ENCODE measurements at regions not wholly inside any gene's neighbourhood (a gene's known extent, or its start where the extent isn't known, plus 50 kb on each side); places are given as distances from the start of the nearest gene placed in this dataset.

DNA sequence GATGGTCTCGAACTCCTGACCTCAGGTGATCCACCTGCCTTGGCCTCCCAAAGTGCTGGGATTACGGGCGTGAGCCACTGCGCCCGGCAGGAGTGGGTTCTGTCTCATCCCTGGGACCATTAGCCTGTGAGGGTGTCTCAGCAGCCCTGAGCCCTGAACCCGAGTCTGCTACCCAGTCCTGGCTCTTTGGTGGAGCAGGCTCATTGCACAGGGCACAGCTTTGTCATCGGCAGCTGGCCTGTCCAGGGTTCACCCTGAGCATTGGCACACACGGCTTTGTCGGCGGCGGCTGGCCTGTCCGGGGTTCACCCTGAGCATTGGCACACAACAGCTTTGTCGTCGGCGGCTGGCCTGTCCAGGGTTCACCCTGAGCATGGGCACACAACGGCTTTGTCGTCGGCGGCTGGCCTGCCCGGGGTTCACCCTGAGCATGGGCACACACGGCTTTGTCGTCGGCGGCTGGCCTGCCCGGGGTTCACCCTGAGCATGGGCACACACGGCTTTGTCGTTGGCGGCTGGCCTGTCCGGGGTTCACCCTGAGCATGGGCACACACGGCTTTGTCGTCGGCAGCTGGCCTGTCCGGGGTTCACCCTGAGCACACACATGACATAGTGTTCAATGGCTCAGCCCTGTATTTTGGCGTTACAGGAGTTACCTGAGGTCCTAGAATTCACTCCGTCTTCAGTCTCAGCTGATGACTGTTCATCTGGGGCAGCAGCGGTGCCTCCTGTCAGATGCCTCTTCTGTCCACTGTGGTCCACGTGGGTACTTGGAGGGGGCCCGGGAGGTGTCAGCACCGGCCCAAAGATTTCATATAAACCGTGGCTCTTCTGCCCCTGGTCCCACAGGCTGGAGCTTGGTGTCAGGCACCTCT, 1082.5 kb downstream of the BRD1 start:
- peaks cover 2% of the 10 kb centered on the region; the same call in 1 of the 2 replicates for H3K27me3 Mint-ChIP-seq (ENCODE audit: insufficient read depth)

DNA sequence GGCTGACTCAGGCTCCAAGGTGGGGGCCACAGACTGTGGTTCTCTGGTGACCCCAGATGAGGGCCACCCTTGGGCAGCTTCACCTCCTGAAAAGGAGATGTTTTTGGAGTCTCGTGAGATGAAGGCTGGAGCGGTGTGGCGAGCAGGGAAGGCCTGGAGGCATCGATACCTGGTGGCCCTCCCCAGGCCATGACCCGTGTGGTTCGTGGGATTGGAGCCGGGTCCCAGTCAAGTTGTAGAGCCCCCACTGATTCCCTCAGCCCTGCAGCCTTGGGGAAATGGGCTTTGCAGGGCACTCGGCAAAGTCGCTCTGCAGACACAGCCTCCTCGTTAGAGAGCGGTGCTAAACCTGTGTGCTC, 1083.4 kb downstream of the BRD1 start:
- no peak overlapping the region for H3K27ac Mint-ChIP-seq
- DNase-seq = no peak
- H3K4me1 Mint-ChIP-seq (ENCODE audit: low read depth) = no peaks in the 10 kb centered on the region
- TF ChIP-seq, protein P1, sequence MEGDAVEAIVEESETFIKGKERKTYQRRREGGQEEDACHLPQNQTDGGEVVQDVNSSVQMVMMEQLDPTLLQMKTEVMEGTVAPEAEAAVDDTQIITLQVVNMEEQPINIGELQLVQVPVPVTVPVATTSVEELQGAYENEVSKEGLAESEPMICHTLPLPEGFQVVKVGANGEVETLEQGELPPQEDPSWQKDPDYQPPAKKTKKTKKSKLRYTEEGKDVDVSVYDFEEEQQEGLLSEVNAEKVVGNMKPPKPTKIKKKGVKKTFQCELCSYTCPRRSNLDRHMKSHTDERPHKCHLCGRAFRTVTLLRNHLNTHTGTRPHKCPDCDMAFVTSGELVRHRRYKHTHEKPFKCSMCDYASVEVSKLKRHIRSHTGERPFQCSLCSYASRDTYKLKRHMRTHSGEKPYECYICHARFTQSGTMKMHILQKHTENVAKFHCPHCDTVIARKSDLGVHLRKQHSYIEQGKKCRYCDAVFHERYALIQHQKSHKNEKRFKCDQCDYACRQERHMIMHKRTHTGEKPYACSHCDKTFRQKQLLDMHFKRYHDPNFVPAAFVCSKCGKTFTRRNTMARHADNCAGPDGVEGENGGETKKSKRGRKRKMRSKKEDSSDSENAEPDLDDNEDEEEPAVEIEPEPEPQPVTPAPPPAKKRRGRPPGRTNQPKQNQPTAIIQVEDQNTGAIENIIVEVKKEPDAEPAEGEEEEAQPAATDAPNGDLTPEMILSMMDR (IDR thresholded peaks at IDR 0.05) = no peak
- H3K36me3 Mint-ChIP-seq (ENCODE audit: low read depth) = peaks cover 14% of the 10 kb centered on the region; the same call in 1 of the 2 replicates
- peaks cover 60% of the 10 kb centered on the region for H3K9me3 Mint-ChIP-seq
- H3K4me3 Mint-ChIP-seq = no peak overlapping the region
- peaks cover 2% of the 10 kb centered on the region; the same call in 1 of the 2 replicates for H3K27me3 Mint-ChIP-seq (ENCODE audit: insufficient read depth)

More for the DNA sequence above, 1082.5 kb downstream of the BRD1 start:
- no peak overlapping the region for H3K27ac Mint-ChIP-seq
- peaks cover 14% of the 10 kb centered on the region; the same call in 1 of the 2 replicates for H3K36me3 Mint-ChIP-seq (ENCODE audit: low read depth)
- DNase-seq = no peak
- H3K4me3 Mint-ChIP-seq = no peak overlapping the region
- TF ChIP-seq, protein P1 (IDR thresholded peaks at IDR 0.05) = no peak
- H3K9me3 Mint-ChIP-seq = peaks cover 54% of the 10 kb centered on the region
- H3K4me1 Mint-ChIP-seq (ENCODE audit: low read depth) = no peaks in the 10 kb centered on the region

DNA sequence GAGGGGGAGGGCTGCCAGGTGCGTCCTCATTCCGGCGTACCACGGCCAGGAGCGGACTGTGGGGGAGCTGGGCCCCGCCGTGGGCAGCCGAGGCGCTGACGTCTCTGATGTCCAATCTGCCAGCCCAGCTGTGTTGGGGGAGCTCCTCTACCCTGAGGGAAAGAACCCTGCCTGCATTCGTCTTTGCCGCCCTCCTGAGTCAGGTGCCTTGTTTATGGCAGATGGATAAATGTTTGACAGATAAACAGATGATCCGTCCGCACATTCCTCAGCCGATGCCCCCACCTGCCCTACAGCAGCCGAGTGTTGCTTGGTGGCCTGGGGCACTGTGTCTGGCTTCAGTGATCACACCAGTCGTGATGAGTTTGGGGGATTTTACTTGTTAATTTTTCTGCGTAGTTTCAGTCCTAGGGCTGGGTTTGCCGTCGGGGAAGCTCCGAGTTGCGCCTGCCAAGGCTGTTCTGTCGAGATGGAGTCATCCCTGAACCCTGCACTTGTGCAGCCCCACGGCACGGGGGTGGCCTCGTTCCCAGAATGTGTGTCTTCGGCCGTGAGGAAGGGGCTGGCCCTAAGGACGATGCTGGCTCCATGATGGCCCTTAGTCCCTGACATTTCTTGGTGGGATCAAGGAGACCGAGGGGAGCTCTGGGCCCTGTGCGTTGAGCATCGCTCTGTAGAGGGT, 1083.9 kb downstream of the BRD1 start:
- no peak for DNase-seq
- TF ChIP-seq, protein P1 (IDR thresholded peaks at IDR 0.05) = no peak
- Mint-ChIP-seq H3K4me1 (ENCODE audit: low read depth) (no peaks in the 10 kb centered on the region), H3K36me3 (ENCODE audit: low read depth) (peaks cover 16% of the 10 kb centered on the region), H3K9me3 (peaks cover 65% of the 10 kb centered on the region), H3K27me3 (ENCODE audit: insufficient read depth) (peaks cover 2% of the 10 kb centered on the region; the same call in 1 of the 2 replicates), H3K4me3 (no peak overlapping the region), H3K27ac (no peak overlapping the region)

DNA sequence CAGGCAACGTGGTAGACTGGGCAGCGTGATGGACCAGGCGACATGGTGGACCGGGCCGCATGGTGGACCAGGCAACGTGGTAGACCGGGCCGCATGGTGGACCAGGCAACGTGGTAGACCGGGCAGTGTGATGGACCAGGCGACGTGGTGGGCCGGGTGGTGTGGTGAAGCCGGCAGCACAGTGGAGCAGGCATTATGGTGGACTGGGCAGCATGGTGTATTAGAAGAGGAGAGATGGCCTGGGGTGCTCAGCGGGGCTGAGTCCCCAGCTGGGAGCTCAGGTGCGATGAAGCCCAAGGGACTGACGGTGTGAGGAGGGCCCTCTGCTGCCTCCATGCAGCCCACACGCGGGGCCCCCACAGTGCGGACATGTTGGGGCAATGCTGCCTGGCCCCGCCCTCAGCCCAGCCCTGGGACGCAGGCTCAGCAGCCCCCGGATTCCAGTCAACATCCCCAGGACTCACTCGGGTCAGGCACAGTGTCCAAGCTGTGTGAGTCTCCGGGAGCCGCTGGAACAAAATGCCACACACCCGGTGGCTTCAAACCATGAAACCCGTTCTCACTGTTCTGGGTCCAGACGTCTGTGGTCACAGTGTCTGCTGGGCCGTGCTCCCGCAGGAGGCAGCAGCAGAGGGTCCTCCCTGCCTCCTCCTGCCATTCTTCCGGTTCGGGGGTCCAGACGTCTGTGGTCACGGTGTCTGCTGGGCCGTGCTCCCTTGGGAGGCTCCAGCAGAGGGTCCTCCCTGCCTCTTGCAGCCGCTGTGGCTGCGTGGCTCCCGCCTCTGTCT, 1084.9 kb downstream of the BRD1 start:
- peaks cover 2% of the 10 kb centered on the region; the same call in 1 of the 2 replicates for H3K27me3 Mint-ChIP-seq (ENCODE audit: insufficient read depth)
- H3K4me3 Mint-ChIP-seq = no peak overlapping the region
- H3K9me3 Mint-ChIP-seq = peaks cover 68% of the 10 kb centered on the region
- no peak for DNase-seq
- TF ChIP-seq, protein P1 (IDR thresholded peaks at IDR 0.05) = no peak
- H3K27ac Mint-ChIP-seq = no peak overlapping the region
- H3K4me1 Mint-ChIP-seq (ENCODE audit: low read depth) = no peaks in the 10 kb centered on the region
- peaks cover 18% of the 10 kb centered on the region for H3K36me3 Mint-ChIP-seq (ENCODE audit: low read depth)

DNA sequence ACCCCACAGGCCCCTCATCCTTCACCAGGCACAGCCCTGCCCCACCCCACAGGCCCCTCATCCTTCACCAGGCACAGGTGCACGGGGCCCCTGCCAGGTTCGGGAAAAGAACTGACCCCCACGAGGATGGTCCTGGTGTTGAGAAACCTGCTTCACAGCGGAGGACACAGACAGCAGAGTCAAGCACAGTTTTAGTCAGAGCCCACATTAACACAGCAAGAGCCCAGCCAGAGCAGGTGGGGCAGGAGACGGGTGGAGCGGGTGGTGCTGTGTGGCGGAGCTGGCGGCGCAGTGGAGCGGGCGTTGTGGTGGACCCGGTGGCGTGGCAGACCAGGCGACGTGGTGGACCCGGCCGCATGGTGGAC, 1085.5 kb downstream of the BRD1 start:
- DNase-seq = no peak
- no peaks in the 10 kb centered on the region for H3K4me1 Mint-ChIP-seq (ENCODE audit: low read depth)
- H3K36me3 Mint-ChIP-seq (ENCODE audit: low read depth) = peaks cover 18% of the 10 kb centered on the region
- peaks cover 2% of the 10 kb centered on the region; the same call in 1 of the 2 replicates for H3K27me3 Mint-ChIP-seq (ENCODE audit: insufficient read depth)
- H3K9me3 Mint-ChIP-seq = peaks cover 68% of the 10 kb centered on the region
- H3K27ac Mint-ChIP-seq = no peak overlapping the region
- TF ChIP-seq, protein P1 (IDR thresholded peaks at IDR 0.05) = no peak
- no peak overlapping the region for H3K4me3 Mint-ChIP-seq
